H9 (cell line): ENCODE measurements at regions not wholly inside any gene's neighbourhood (a gene's known extent, or its start where the extent isn't known, plus 50 kb on each side); places are given as distances from the start of the nearest gene placed in this dataset.

Experiments
- DNase-seq: peaks from one replicate; pipeline ENCODE4 v3.0.0-alpha.2; 2017
- H2AFZ ChIP-seq: one replicate; pipeline ENCODE4 v1.6.1; 2013; ENCODE audit warnings: mild to moderate bottlenecking, low read length, control low read depth, moderate library complexity
- H2AK5ac ChIP-seq: 2 replicates; pipeline ENCODE4 v1.6.1; 2013; ENCODE audit warnings: low read length, control low read depth, mixed read lengths; ENCODE audit not compliant: insufficient read length
- H2BK120ac ChIP-seq: one replicate; pipeline ENCODE4 v1.6.1; 2013; ENCODE audit warnings: low read depth, mild to moderate bottlenecking, low read length, control low read depth, inconsistent platforms; ENCODE audit not compliant: poor library complexity, severe bottlenecking
- H2BK12ac ChIP-seq: 2 replicates; pipeline ENCODE4 v1.6.1; 2013; ENCODE audit warnings: low read length, control low read depth, mixed read lengths, low read depth; ENCODE audit not compliant: insufficient read length
- H2BK15ac ChIP-seq: 2 replicates; pipeline ENCODE4 v1.6.1; 2013; ENCODE audit warnings: low read depth, low read length, control low read depth
- H2BK20ac ChIP-seq: one replicate; pipeline ENCODE4 v1.6.1; 2013; ENCODE audit warnings: low read depth, mild to moderate bottlenecking, low read length, control low read depth, inconsistent platforms; ENCODE audit not compliant: poor library complexity, severe bottlenecking
- H2BK5ac ChIP-seq: 2 replicates; pipeline ENCODE4 v1.6.1; 2013; ENCODE audit warnings: low read length, control low read depth, mixed read lengths; ENCODE audit not compliant: insufficient read length
- H3K14ac ChIP-seq: 2 replicates; pipeline ENCODE4 v1.6.1; 2013; ENCODE audit warnings: low read length, control low read depth; ENCODE audit not compliant: insufficient read depth
- H3K18ac ChIP-seq: 2 replicates; pipeline ENCODE4 v1.6.1; 2013; ENCODE audit warnings: low read depth, mild to moderate bottlenecking, mixed read lengths, low read length, control low read depth; ENCODE audit not compliant: insufficient read length
- H3K23ac ChIP-seq: 2 replicates; pipeline ENCODE4 v1.6.1; 2013; ENCODE audit warnings: low read length, control low read depth, mixed read lengths, low read depth; ENCODE audit not compliant: insufficient read length
- H3K23me2 ChIP-seq: 2 replicates; pipeline ENCODE4 v1.6.1; 2013; ENCODE audit warnings: low read depth, mild to moderate bottlenecking, mixed read lengths, low read length, control low read depth; ENCODE audit not compliant: insufficient read length, poor library complexity, severe bottlenecking
- H3K27ac ChIP-seq: 2 replicates; pipeline ENCODE4 v1.5.1; 2013; ENCODE audit warnings: low read length, control low read depth, mixed read lengths, low read depth; ENCODE audit not compliant: insufficient read length
- H3K27me3 ChIP-seq: 2 replicates; pipeline ENCODE4 v1.6.1; 2013; ENCODE audit warnings: low read length, control low read depth, inconsistent platforms; ENCODE audit not compliant: insufficient read depth
- H3K4ac ChIP-seq: 2 replicates; pipeline ENCODE4 v1.6.1; 2013; ENCODE audit warnings: low read depth, mild to moderate bottlenecking, control low read depth, inconsistent platforms, low read length, moderate library complexity
- H3K4me1 ChIP-seq: 2 replicates; pipeline ENCODE4 v1.6.1; 2013; ENCODE audit warnings: low read length, control low read depth, inconsistent platforms; ENCODE audit not compliant: insufficient read depth
- H3K4me2 ChIP-seq: 2 replicates; pipeline ENCODE4 v1.6.1; 2013; ENCODE audit warnings: low read length, control low read depth, mixed read lengths; ENCODE audit not compliant: insufficient read length, insufficient read depth
- H3K56ac ChIP-seq: 2 replicates; pipeline ENCODE4 v1.6.1; 2013; ENCODE audit warnings: low read depth, mild to moderate bottlenecking, mixed read lengths, low read length, control low read depth; ENCODE audit not compliant: insufficient read length
- H3K79me1 ChIP-seq: 2 replicates; pipeline ENCODE4 v1.6.1; 2013; ENCODE audit warnings: low read depth, mild to moderate bottlenecking, moderate library complexity, low read length, control low read depth, inconsistent platforms; ENCODE audit not compliant: insufficient read depth, poor library complexity, severe bottlenecking
- H3K79me2 ChIP-seq: 2 replicates; pipeline ENCODE4 v1.6.1; 2013; ENCODE audit warnings: low read length, control low read depth, inconsistent platforms; ENCODE audit not compliant: insufficient read depth
- H3K9ac ChIP-seq: 2 replicates; pipeline ENCODE4 v1.6.1; 2013; ENCODE audit warnings: low read length, control low read depth, mixed read lengths; ENCODE audit not compliant: insufficient read length; ENCODE audit errors: extremely low read depth
- H3K9me3 ChIP-seq: one replicate; pipeline ENCODE4 v1.6.1; 2013; ENCODE audit warnings: low read depth, low read length, inconsistent platforms; ENCODE audit not compliant: control insufficient read depth
- H3T11ph ChIP-seq: one replicate; pipeline ENCODE4 v1.6.1; 2013; ENCODE audit warnings: mild to moderate bottlenecking, low read length, control low read depth, inconsistent platforms
- H4K20me1 ChIP-seq: one replicate; pipeline ENCODE4 v1.6.1; 2013; ENCODE audit not compliant: control insufficient read depth, insufficient read length, insufficient read depth
- H4K5ac ChIP-seq: 2 replicates; pipeline ENCODE4 v1.6.1; 2013; ENCODE audit warnings: low read depth, mild to moderate bottlenecking, mixed read lengths, low read length, control low read depth; ENCODE audit not compliant: insufficient read length
- H4K8ac ChIP-seq: replicated peaks from 2 replicates; pipeline ENCODE4 v1.6.1; 2013; ENCODE audit warnings: low read length, control low read depth, mixed read lengths, low read depth; ENCODE audit not compliant: insufficient read length
- H4K91ac ChIP-seq: 2 replicates; pipeline ENCODE4 v1.6.1; 2013; ENCODE audit warnings: low read depth, mild to moderate bottlenecking, moderate library complexity, mixed read lengths, low read length, control low read depth; ENCODE audit not compliant: insufficient read length
- H3K27ac Mint-ChIP-seq, 3 experiments: 2 replicates in 2 of 3; 3 replicates in 1 of 3; pipeline ENCODE4 v1.8.0; 2020 to 2021; ENCODE audit warnings: mixed read lengths in 3 of 3, mild to moderate bottlenecking in 1 of 3, moderate library complexity in 1 of 3
- H3K27me3 Mint-ChIP-seq: 2 replicates; pipeline ENCODE4 v1.8.0; 2021; ENCODE audit warnings: low read depth, mild to moderate bottlenecking, moderate library complexity, mixed read lengths
- H3K36me3 Mint-ChIP-seq, 3 experiments: 2 replicates in 2 of 3; 3 replicates in 1 of 3; pipeline ENCODE4 v1.8.0; 2020 to 2021; ENCODE audit warnings: low read depth in 3 of 3, mixed read lengths in 3 of 3; ENCODE audit not compliant: insufficient read depth in 1 of 3
- H3K4me1 Mint-ChIP-seq, 2 experiments: 2 replicates each; pipeline ENCODE4 v1.8.0; 2020; ENCODE audit warnings: mixed read lengths in 2 of 2
- H3K4me3 Mint-ChIP-seq, 2 experiments: 2 replicates in 1 of 2; 3 replicates in 1 of 2; pipeline ENCODE4 v1.8.0; 2020 to 2021; ENCODE audit warnings: mild to moderate bottlenecking in 2 of 2, mixed read lengths in 2 of 2, moderate library complexity in 1 of 2
- H3K9me3 Mint-ChIP-seq, 2 experiments: 2 replicates in 1 of 2; 3 replicates in 1 of 2; pipeline ENCODE4 v1.8.0; 2020; ENCODE audit warnings: mild to moderate bottlenecking in 2 of 2, mixed read lengths in 2 of 2, moderate library complexity in 1 of 2
- CTCF ChIP-seq: fragments of 200-600 bp; sonication (generic); conservative IDR thresholded peaks from 3 replicates; pipeline ENCODE4 v1.8.0; 2021; ENCODE audit warnings: antibody characterized with exemption, mild to moderate bottlenecking
- WGBS: extraction: QIAGEN DNeasy Blood & Tissue Kit; methylation state at CpG from one replicate; pipeline ENCODE4 v1.1.7; 2013; ENCODE audit warnings: missing lambda C conversion rate, low lambda C conversion rate, mixed read lengths; ENCODE audit not compliant: insufficient read length; ENCODE audit errors: extremely low coverage; 5-methylcytosine and 5-hydroxymethylcytosine counted together

GRCh38 chr7:156094350-156095146 lies 282.3 kb upstream of the SHH start:
- Histone ChIP-seq H2AK5ac (no peak overlapping the region), H3K27ac (no peak overlapping the region), H3K56ac (no peak overlapping the region), H2AFZ (no peak overlapping the region), H4K5ac (no peak overlapping the region), H2BK20ac (no peak overlapping the region), H4K91ac (no peak overlapping the region), H4K20me1 (no peaks in the 10 kb centered on the region), H3K9me3 (no peaks in the 10 kb centered on the region), H3K9ac (no peak overlapping the region), H3T11ph (no peak overlapping the region), H4K8ac (no peak overlapping the region), H3K4me1 (no peaks in the 10 kb centered on the region; the same call in 1 of the 2 replicates), H2BK5ac (no peak overlapping the region), H3K79me2 (no peaks in the 10 kb centered on the region), H2BK120ac (no peak overlapping the region), H3K4ac (no peak overlapping the region), H2BK15ac (no peak overlapping the region), H3K18ac (no peak overlapping the region), H3K23me2 (no peaks in the 10 kb centered on the region), H3K27me3 (no peaks in the 10 kb centered on the region; the same call in 1 of the 2 replicates), H3K4me2 (no peak overlapping the region), H3K79me1 (no peaks in the 10 kb centered on the region), H3K14ac (no peak overlapping the region; the same call in 1 of the 2 replicates), H2BK12ac (no peak overlapping the region), H3K23ac (no peak overlapping the region)
- WGBS = no CpG with 5 or more reads among the region's 15 CpGs
- no peaks in the 10 kb centered on the region; the same call in 1 of the 2 replicates for H3K27me3 Mint-ChIP-seq
- H3K27ac Mint-ChIP-seq = no peak overlapping the region
- no peaks in the 10 kb centered on the region for H3K36me3 Mint-ChIP-seq
- H3K4me3 Mint-ChIP-seq = no peak overlapping the region
- peaks cover 0 to 7% of the 10 kb centered on the region in 2 experiments; a peak in 2 of 5 replicates for H3K9me3 Mint-ChIP-seq
- no peak for DNase-seq
- TF ChIP-seq CTCF = no peak
- H3K4me1 Mint-ChIP-seq = peaks cover 21 to 22% of the 10 kb centered on the region in 2 experiments
